ENCODE measurements at regions not wholly inside any gene's neighbourhood (a gene's known extent, or its start where the extent isn't known, plus 50 kb on each side); places are given as distances from the start of the nearest gene placed in this dataset.

- no peak for DNase-seq
Observed at GRCh38 chr2:120916446-120916845, 180.8 kb downstream of the GLI2 start.

GRCh38 chr2:120917886-120918285 lies 182.2 kb downstream of the GLI2 start:
- no peak for DNase-seq

GRCh38 chr2:120919216-120919615 lies 183.5 kb downstream of the GLI2 start:
- no peak for DNase-seq

- no peak for DNase-seq
Observed at GRCh38 chr2:120919771-120920453, 184.2 kb downstream of the GLI2 start.

- no peak for DNase-seq
Observed at GRCh38 chr2:120920454-120921148, 184.9 kb downstream of the GLI2 start.

GRCh38 chr2:120921457-120921856 lies 185.8 kb downstream of the GLI2 start:
- DNase-seq: no peak

GRCh38 chr2:120922571-120923332 lies 187.1 kb downstream of the GLI2 start:
- no peak for DNase-seq

- no peak for DNase-seq
Observed at GRCh38 chr2:120923426-120923825, 187.8 kb downstream of the GLI2 start.

- no peak for DNase-seq
Observed at GRCh38 chr2:120924924-120925323, 189.3 kb downstream of the GLI2 start.

GRCh38 chr2:120926463-120927264 lies 191.0 kb downstream of the GLI2 start:
- DNase-seq: no peak

GRCh38 chr2:120927265-120927628 lies 191.6 kb downstream of the GLI2 start:
- DNase-seq: no peak

GRCh38 chr2:120929829-120930228 lies 194.2 kb downstream of the GLI2 start:
- no peak for DNase-seq

GRCh38 chr2:120930236-120930635 lies 194.6 kb downstream of the GLI2 start:
- DNase-seq: no peak

- DNase-seq: no peak
Observed at GRCh38 chr2:120930864-120931263, 195.2 kb downstream of the GLI2 start.

GRCh38 chr2:120932472-120932871 lies 196.8 kb downstream of the GLI2 start:
- DNase-seq: no peak

GRCh38 chr2:120932881-120933280 lies 197.2 kb downstream of the GLI2 start:
- DNase-seq: no peak

GRCh38 chr2:120933693-120934573 lies 198.3 kb downstream of the GLI2 start:
- DNase-seq: no peak

GRCh38 chr2:120934574-120935338 lies 199.1 kb downstream of the GLI2 start:
- no peak for DNase-seq

- peak; percentile 65 to 66 for DNase-seq
Observed at GRCh38 chr2:120935339-120936313, 200.0 kb downstream of the GLI2 start.

Data from right lung (tissue), 2 donors.